ENCODE measurements at regions not wholly inside any gene's neighbourhood (a gene's known extent, or its start where the extent isn't known, plus 50 kb on each side); places are given as distances from the start of the nearest gene placed in this dataset.

DNA sequence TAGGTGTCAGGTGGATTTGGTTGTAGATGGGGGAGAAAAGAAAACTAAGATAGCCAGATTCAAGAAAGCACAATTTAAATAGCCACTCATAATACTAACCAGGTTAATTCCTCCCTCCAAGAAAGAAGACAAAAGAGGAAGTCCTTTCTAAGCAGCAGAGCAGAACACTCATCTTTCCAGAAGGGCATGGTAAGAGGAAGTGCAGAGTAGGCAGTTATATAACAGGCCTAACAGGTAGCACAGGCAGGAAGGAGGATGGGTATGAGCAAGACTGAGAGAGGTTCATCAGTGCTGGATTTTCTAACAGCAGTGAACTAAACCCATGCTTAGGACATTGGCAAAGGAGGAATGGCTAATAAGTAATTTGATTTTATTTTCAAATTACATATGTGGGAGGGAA is 517.5 kb downstream of the PLPP3 start:
- DNase-seq, result no peak

DNA sequence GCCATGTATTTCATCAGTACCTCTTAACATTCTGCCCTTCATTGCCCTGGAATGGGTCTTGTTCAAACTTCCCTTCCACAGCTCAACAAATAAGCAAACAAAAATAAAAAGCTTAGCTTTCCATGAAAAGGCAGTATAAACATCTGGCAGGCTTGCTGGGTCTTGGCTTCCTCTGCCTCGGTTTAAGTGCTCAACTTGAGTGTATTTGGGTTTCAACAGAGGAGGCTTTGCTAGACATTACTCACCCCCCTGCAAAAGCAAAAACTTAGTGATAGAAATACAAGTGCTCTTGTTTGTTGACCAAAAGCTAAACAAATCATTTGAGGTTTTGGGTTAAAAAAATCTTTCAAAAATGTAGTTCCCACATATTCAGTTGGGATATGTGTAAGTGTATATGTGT is 518.5 kb downstream of the PLPP3 start:
- DNase-seq, result no peak

DNA sequence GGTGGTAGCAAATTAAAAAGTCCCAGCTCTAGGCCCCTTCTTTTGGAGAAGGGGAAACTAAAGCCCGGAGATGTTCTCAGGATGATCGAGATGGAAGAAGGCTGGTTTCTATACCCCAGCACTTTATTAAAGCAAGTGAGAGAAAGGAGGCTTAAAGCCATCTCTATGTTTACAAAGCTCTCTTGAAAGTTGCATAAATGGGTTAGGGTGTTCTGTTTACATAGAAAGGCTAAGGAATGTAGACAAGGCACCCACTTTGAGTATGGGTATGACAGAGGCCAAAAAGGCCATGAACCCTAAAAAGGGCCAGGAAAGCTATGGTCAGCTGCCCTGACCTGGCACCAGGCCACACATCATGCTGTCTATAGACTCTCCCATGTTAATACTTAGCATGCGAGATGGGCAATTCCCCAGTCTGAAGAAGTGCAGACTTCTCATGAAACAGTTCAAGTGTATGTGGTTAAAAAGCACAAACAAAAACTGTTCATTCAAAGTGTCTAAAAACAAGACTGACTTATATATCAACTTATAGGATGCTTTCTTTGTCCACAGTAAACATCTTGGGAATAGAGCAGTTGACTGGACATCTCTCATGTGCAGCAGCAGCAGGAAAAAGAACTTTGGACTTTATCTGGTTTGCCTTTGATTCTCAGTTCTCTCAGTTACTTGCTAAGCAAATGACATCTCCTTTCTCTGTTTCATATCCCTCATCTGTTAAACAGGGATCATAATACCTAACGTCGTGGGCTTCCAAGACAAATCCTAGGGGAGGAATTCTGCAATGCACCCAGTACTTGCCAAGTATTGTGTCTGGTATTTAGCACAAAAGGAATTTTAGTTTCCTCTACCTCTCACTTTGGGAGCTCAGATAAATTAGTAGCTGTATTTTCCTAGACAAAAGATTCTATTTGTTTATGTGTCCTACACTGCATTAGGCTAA is 521.6 kb downstream of the PLPP3 start:
- DNase-seq, result no peak

DNA sequence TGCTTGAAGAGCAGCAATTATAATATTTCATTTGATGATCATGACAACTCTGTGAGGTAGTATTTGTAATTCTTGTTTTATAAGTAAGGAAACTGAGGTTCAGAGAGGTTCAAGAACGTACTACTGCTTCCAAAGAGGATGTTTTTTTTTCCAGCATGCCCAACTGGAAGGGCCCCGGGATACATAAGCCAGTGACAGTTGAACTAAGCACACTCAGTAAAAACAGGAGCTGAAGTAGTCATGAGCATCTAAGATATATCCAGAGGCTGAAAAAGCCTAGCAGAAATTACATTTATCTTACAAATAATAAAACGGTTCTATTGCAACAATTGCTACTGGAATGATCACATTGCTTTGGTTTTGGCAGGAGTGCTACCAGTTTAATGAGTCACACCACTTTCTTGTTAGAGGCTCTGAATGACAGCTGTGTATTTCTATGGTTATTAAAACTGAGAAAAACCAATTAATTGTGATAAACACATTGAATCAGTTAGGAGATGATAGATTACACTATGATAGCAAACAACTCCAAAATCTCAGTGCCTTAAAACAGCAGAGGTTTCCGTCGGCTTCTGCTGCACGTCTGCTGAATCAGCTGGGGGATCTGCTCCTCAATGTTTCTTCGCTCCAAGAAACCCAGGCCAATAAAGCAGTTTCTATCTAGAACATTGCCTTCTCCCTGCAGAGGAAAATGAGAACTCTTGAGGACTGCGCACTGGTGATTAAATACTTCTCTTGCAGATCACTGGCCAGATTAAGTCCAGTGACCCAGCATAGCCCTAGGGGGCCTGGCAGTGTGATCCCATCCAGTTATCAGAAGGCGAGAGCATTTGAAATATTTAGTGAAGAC is 522.7 kb downstream of the PLPP3 start:
- DNase-seq, result no peak

DNA sequence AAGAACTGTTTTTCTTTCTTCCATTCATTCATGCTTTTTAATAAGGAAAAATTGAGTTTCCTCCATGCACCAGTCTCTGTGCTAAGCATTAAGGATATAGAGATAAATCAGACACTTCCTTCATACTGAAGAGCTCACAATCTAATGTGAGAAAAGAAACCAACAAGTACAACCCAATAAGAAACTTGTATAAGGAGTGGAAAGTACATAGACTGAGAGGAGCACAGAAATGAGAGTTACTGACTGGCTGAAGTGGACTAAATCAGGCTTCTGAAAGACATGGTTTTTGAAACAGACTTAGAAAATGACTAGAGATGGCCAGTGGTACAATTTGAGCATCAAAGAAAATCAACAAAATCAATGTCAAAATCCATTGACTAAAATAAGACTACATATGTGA is 524.4 kb downstream of the PLPP3 start:
- DNase-seq, result no peak

DNA sequence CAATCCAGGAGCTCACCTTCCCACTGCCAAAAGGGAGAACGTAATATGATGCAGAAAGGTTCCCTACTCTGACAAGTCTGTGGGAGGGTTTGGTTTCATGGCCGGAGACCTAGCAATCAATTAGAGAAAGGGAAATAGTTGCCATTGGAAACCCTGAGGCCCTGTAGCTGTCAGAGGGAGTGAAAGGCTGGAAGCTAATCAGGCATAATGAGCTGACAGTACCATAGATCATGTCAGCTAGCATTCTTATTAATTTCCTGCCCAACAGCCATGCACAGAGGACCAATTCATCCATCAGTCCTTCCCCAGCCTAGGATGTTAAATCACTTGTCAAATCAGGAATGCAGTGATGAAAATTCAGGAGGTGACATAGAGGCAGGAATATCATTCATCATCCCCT is 527.3 kb downstream of the PLPP3 start:
- no peak for DNase-seq

DNA sequence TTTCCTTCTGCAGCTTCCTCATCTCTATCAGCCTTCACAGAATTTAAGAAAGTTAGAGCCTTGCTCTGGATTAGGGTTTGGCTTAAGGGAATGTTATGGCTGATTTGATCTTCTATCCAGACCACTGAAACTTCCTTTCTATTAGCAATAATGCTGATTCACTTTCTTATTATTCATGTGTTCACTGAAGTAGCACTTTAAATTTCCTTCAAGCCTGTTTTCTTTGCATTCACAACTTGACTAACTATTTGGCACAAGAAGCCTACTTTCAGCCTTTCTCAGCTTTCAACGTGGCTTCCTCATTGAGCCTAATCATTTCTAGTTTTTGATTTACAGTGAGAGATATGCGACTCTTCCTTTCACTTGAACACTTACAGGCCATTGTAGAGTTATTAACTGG is 528.5 kb downstream of the PLPP3 start:
- DNase-seq, result no peak

GRCh38 chr1:56045477-56045876 is 533.9 kb downstream of the PLPP3 start:
- no peak for DNase-seq

GRCh38 chr1:56045062-56045461 is 534.3 kb downstream of the PLPP3 start:
- DNase-seq, result no peak

- DNase-seq, result no peak
These were observed 542.9 kb downstream of the PLPP3 start for GRCh38 chr1:56036479-56036878.

- DNase-seq, result no peak
These were observed 544.4 kb downstream of the PLPP3 start for GRCh38 chr1:56034847-56035481.

DNA sequence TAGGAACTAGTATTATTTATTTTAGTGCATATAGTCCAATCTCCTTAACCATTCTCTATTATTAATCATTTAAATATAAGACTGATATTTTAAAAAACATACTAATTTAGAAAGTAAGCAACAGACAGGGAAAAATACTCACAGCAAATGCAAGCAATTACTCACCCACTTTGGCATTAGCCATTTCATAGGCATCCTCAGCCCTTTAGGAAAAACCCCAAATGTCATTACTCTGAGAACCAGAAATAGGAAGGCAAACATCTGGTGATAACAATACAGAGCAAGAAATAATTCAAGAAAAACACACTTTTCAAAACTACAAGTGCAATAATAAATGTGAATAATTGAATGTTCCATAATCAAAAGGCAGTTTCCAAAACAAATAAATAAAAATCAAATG is 545.1 kb downstream of the PLPP3 start:
- DNase-seq, result no peak

- no peak for DNase-seq
These were observed 545.9 kb downstream of the PLPP3 start for GRCh38 chr1:56033321-56034037.

DNA sequence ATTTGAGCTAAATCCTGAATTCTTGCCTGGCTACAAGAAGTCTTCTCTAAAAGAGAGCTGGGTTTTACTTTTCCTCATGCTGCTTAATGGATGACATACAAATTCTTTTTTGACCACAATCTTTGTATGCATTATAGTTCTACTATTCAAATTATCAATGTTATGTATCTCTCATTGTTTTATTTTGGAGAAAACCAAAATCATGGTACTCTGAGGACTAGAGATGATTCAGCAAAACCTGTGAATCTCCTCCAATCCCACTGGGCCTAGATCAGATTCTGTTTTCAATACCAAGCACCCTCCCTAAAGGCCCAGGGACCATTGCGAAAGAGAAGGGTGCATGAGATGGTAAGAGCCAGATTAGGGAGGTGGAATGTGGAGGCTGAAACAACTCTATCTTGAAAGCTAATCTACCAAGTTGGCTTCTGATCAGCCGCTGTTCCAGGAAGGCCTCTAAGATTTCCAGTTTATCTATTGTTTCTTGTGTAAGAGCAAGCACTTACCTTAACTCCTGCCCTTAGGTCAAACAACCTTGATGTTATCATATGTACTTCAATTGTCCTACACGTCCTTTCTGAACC is 547.2 kb downstream of the PLPP3 start:
- DNase-seq, result no peak

GRCh38 chr1:56031001-56031400 is 548.4 kb downstream of the PLPP3 start:
- DNase-seq, result no peak

DNA sequence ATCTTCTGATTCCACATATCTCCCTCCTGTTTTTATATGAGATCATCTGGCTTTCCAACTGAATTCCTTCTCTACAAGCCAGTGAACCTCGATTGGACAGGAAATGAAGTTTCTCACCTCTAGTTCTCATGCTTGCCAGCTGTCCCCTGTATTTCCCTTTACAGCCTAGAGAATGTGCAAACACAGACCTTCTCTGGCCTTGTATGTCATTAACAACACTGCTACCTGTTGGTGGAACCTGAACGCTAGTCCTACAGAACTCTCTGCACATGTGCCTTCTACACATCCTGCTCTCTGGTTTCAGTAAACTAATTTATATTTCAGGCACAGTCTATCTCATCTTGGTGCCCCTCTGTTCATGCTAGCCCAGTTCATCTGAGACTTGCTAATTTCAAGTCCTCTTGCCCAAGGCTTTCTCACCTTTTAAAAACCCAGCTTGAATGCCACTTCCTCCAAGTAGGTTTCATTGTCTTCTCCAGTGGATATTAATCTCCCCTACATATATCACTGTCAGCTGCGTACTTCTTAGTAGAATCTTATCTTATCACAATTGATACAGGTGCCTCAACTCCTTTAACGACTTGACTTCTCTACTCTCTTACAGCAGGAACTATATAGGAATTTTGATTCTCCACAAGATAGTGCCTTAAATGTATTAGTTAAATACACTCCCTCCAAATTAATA is 549.9 kb downstream of the PLPP3 start:
- DNase-seq, result no peak

DNA sequence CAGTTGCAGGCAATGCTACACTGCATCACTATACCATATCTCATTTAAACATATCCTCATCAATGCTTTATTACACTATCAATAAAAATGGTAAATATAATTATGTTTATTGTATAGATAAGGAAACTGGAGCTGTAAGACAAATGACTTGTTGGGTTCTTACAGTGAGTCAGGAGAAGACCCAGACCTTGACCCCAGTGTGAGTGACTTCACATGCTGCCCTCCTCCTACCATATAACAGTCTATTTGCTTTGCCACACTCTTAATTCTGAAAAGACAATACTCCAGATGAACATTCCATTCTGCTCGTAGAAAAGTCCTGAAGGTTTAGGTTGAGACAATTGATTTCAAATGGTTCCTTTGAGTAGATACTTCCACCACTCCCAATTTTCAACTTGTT is 550.5 kb downstream of the PLPP3 start:
- no peak for DNase-seq

DNA sequence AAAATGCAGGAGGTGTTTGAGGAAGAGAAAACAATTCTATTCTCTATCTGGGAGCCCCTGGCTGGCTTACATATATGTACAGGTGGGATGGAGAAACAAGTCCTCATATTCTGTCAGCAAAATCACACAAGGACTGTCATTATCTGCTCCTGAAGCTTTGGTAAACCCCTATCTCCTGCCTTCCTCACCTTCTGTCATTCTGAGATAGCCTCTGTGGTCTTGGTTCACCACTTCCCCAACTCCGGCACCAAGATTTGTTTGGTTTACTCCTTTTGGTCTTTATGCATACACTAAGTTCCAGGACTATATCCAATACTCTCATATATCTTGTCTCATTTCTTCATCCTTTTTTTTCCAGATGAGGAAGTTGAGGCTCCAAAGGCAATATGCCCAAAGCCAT is 551.1 kb downstream of the PLPP3 start:
- DNase-seq, result no peak

GRCh38 chr1:56025942-56026341 is 553.4 kb downstream of the PLPP3 start:
- no peak for DNase-seq

DNA sequence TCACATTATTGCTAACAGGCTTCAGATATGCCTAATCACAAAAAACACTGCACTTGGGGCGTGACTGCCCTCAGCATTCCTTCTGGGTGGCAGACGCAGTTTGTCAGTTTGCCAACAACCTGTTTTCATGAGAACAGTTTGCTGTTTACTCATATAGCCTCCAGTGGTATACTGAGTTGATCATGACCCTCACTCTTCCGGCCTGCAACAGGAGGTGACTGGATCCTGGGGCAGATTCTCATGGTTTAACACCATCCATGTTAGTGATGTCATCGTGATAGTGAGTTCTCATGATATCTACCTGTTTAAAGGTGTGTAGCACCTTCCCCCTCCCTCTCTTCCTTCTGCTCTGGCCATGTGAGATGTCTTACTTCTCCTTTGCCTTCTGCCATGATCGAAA is 555.2 kb downstream of the PLPP3 start:
- DNase-seq, result no peak

DNA sequence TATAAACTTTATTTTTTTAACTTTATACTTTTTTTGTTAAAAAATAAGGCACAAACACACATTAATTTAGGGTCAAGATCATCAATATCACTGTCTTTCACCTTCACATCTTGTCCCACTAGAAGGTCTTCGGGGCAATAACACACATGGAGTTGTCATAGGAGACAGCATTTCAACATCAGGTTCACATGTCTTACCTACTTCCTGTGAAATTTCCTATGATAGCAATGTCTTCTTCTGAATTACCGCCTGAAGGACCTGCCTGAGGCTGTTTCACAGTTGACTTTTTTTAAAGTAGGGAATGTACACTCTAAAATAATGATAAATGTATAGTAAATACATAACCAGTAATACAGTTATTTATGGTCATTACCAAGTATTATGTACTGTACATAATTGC is 559.4 kb downstream of the PLPP3 start:
- DNase-seq, result no peak

DNA sequence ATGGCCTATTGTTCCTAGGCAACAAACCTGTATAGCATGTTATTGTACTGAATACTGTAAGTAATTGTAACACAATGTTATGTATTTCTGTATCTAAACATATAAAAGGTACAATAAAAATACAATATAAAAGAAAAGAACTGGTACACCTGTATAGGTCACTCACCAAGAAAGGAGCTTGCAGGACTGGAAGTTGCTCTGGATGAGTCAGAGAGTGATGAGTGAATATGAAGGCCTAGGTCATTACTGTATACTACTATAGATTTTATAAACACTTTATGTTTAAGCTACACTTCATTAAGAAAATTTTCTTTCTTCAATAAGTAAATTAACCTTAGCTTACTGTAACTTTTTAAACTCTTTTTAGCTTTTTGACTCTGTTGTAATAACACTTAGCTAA is 559.9 kb downstream of the PLPP3 start:
- no peak for DNase-seq
